Nephron progenitor cell (in vitro differentiated cells): ENCODE measurements at regions not wholly inside any gene's neighbourhood (a gene's known extent, or its start where the extent isn't known, plus 50 kb on each side); places are given as distances from the start of the nearest gene placed in this dataset.

ENCODE experiments used
- DNase-seq: peaks from one replicate; pipeline ENCODE4 v3.0.0; 2021
- H3K27ac Mint-ChIP-seq: 2 replicates; pipeline ENCODE4 v1.8.0; 2021; ENCODE audit warnings: mild to moderate bottlenecking, moderate library complexity, mixed read lengths
- H3K27me3 Mint-ChIP-seq: 2 replicates; pipeline ENCODE4 v1.8.0; 2021; ENCODE audit warnings: mild to moderate bottlenecking, low read depth, mixed read lengths; ENCODE audit not compliant: poor library complexity
- H3K36me3 Mint-ChIP-seq: 2 replicates; pipeline ENCODE4 v1.8.0; 2021; ENCODE audit warnings: low read depth, mixed read lengths
- H3K4me1 Mint-ChIP-seq: 2 replicates; pipeline ENCODE4 v1.8.0; 2021; ENCODE audit warnings: mixed read lengths
- H3K4me3 Mint-ChIP-seq: 2 replicates; pipeline ENCODE4 v1.8.0; 2021; ENCODE audit warnings: mild to moderate bottlenecking, moderate library complexity, mixed read lengths
- H3K9me3 Mint-ChIP-seq: 2 replicates; pipeline ENCODE4 v1.8.0; 2021; ENCODE audit warnings: mild to moderate bottlenecking, moderate library complexity, mixed read lengths
- TF ChIP-seq, protein P1 (sequence below): fragments of 200-600 bp; sonication (generic); IDR thresholded peaks from 2 replicates; pipeline ENCODE4 v1.5.0; 2021; ENCODE audit warnings: antibody characterized with exemption

DNA sequence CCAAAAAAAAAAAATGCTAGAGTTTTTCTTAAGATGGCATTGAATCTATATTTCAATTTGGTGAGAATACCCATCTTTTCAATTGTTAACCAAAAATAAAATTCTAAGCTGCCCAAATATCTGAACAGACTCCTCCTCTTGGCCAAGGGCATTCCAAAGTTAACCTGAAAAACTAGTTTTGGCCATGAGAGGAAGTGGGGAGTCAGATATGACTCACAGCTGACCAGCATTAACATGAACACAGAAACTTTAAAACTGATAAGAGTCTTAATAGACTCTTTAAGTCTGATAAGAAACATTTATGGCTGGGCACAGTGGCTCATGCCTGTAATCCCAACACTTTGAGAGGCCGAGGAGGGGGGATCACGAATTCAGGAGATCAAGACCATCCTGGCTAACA lies 171.3 kb downstream of the FAXC start:
- TF ChIP-seq, protein P1, sequence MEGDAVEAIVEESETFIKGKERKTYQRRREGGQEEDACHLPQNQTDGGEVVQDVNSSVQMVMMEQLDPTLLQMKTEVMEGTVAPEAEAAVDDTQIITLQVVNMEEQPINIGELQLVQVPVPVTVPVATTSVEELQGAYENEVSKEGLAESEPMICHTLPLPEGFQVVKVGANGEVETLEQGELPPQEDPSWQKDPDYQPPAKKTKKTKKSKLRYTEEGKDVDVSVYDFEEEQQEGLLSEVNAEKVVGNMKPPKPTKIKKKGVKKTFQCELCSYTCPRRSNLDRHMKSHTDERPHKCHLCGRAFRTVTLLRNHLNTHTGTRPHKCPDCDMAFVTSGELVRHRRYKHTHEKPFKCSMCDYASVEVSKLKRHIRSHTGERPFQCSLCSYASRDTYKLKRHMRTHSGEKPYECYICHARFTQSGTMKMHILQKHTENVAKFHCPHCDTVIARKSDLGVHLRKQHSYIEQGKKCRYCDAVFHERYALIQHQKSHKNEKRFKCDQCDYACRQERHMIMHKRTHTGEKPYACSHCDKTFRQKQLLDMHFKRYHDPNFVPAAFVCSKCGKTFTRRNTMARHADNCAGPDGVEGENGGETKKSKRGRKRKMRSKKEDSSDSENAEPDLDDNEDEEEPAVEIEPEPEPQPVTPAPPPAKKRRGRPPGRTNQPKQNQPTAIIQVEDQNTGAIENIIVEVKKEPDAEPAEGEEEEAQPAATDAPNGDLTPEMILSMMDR: no peak

GRCh38 chr6:99177736-99178135 lies 171.7 kb downstream of the FAXC start:
- TF ChIP-seq, protein P1: no peak
- peaks cover 7% of the 10 kb centered on the region for H3K27me3 Mint-ChIP-seq
- H3K4me3 Mint-ChIP-seq: no peak overlapping the region
- DNase-seq: no peak
- peaks cover 8% of the 10 kb centered on the region for H3K36me3 Mint-ChIP-seq
- H3K4me1 Mint-ChIP-seq: no peaks in the 10 kb centered on the region
- peaks cover 34% of the 10 kb centered on the region for H3K9me3 Mint-ChIP-seq
- H3K27ac Mint-ChIP-seq: no peak overlapping the region

More for the DNA sequence above, 171.3 kb downstream of the FAXC start:
- peaks cover 7% of the 10 kb centered on the region for H3K27me3 Mint-ChIP-seq
- peaks cover 8% of the 10 kb centered on the region for H3K36me3 Mint-ChIP-seq
- peaks cover 37% of the 10 kb centered on the region for H3K9me3 Mint-ChIP-seq
- DNase-seq: no peak
- H3K4me1 Mint-ChIP-seq: no peaks in the 10 kb centered on the region
- H3K27ac Mint-ChIP-seq: no peak overlapping the region
- no peak overlapping the region for H3K4me3 Mint-ChIP-seq

GRCh38 chr6:99165838-99166237 lies 183.6 kb downstream of the FAXC start:
- H3K36me3 Mint-ChIP-seq: no peaks in the 10 kb centered on the region
- no peak overlapping the region for H3K27ac Mint-ChIP-seq
- no peaks in the 10 kb centered on the region for H3K27me3 Mint-ChIP-seq
- H3K4me3 Mint-ChIP-seq: no peak overlapping the region
- H3K4me1 Mint-ChIP-seq: no peaks in the 10 kb centered on the region
- TF ChIP-seq, protein P1: no peak
- no peaks in the 10 kb centered on the region for H3K9me3 Mint-ChIP-seq
- DNase-seq: no peak

GRCh38 chr6:99152347-99152643 lies 197.2 kb downstream of the FAXC start:
- TF ChIP-seq, protein P1: no peak
- no peaks in the 10 kb centered on the region for H3K4me1 Mint-ChIP-seq
- DNase-seq: no peak
- H3K27me3 Mint-ChIP-seq: peaks cover 9% of the 10 kb centered on the region
- no peak overlapping the region for H3K4me3 Mint-ChIP-seq
- no peak overlapping the region for H3K27ac Mint-ChIP-seq
- no peaks in the 10 kb centered on the region for H3K36me3 Mint-ChIP-seq
- no peaks in the 10 kb centered on the region for H3K9me3 Mint-ChIP-seq

DNA sequence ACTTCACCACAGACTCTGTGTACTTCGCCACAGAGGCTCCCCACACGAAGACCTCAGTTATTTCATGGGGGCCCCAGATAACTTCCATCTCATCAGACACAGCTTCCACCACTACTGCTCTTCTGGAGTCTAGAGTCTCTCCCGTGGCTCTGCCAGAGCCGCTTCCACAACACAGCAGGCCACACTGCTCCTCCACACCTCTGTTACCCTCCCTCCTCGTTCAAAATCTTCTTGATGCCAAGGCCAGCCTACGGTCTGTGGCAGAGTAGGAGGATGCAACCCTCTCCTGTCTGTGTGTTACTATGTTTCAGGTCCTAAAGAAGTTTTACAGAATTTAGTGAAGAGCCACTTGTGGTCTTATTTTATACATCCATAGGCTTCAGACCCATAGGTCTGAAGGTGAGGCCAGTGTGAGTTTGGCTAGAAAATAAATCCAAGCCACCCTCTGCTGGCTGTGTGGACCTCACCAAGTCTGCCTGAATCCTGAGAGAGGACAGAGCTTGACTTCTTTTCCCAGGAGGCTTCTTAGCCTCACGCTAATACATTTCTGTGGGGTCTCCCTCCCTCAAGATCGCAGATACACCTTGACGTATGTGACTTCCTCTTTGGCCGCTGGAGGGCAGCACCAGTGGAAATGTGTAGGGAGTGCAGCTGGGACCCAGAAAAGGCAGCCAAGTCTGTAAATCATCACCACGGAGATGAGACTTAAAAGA lies 197.7 kb downstream of the FAXC start:
- H3K4me3 Mint-ChIP-seq: no peak overlapping the region
- H3K27ac Mint-ChIP-seq: no peak overlapping the region
- TF ChIP-seq, protein P1: peak; percentile 61
- H3K4me1 Mint-ChIP-seq: no peaks in the 10 kb centered on the region
- H3K36me3 Mint-ChIP-seq: no peaks in the 10 kb centered on the region
- peaks cover 9% of the 10 kb centered on the region for H3K27me3 Mint-ChIP-seq
- no peaks in the 10 kb centered on the region for H3K9me3 Mint-ChIP-seq
- DNase-seq: peak; percentile 73

GRCh38 chr6:99148761-99149160 lies 200.7 kb downstream of the FAXC start:
- no peak overlapping the region for H3K4me3 Mint-ChIP-seq
- TF ChIP-seq, protein P1: no peak
- H3K36me3 Mint-ChIP-seq: no peaks in the 10 kb centered on the region
- no peaks in the 10 kb centered on the region for H3K9me3 Mint-ChIP-seq
- peaks cover 9% of the 10 kb centered on the region for H3K27me3 Mint-ChIP-seq
- H3K4me1 Mint-ChIP-seq: no peaks in the 10 kb centered on the region
- H3K27ac Mint-ChIP-seq: no peak overlapping the region
- DNase-seq: no peak
